ENCODE measurements at regions not wholly inside any gene's neighbourhood (a gene's known extent, or its start where the extent isn't known, plus 50 kb on each side); places are given as distances from the start of the nearest gene placed in this dataset.

GRCh38 chr3:94225148-94225865 is 162.4 kb downstream of the NSUN3 start:
- no peak for TF ChIP-seq POLR2A (IDR thresholded peaks at IDR 0.05; ENCODE audit: borderline replicate concordance, extremely low read depth, insufficient read depth, insufficient read length)
- TF ChIP-seq CTCF (IDR thresholded peaks at IDR 0.05 in 2 of 3, conservative IDR thresholded peaks at IDR 0.05 in 1 of 3; ENCODE audit: borderline replicate concordance in 1 of 3, insufficient read depth in 1 of 3, low read depth in 2 of 3, low read length in 2 of 3): no peak
- no peak for TF ChIP-seq RAD21 (IDR thresholded peaks at IDR 0.05; ENCODE audit: low read depth)
- no peak for TF ChIP-seq EGR1 (IDR thresholded peaks at IDR 0.05; ENCODE audit: low read depth)
- TF ChIP-seq ZNF274 (IDR thresholded peaks at IDR 0.05; ENCODE audit: low read depth, low read length): no peak
- no peak for TF ChIP-seq ZFX (IDR thresholded peaks at IDR 0.05)
